ENCODE measurements at regions not wholly inside any gene's neighbourhood (a gene's known extent, or its start where the extent isn't known, plus 50 kb on each side); places are given as distances from the start of the nearest gene placed in this dataset.

- DNase-seq (ENCODE audit: low read depth, low spot score), result no peak
These were observed 219.5 kb upstream of the NRP1 start for GRCh38 chr10:33553748-33554571.

- DNase-seq (ENCODE audit: low read depth, low spot score), result no peak
These were observed 217.8 kb upstream of the NRP1 start for GRCh38 chr10:33552290-33552689.

- no peak for DNase-seq (ENCODE audit: low read depth, low spot score)
These were observed 216.3 kb upstream of the NRP1 start for GRCh38 chr10:33550811-33551210.

GRCh38 chr10:33547976-33548375 lies 213.5 kb upstream of the NRP1 start:
- DNase-seq (ENCODE audit: low read depth, low spot score), result no peak

- DNase-seq (ENCODE audit: low read depth, low spot score), result no peak
These were observed 211.6 kb upstream of the NRP1 start for GRCh38 chr10:33546031-33546430.

GRCh38 chr10:33542752-33543505 lies 208.5 kb upstream of the NRP1 start:
- DNase-seq (ENCODE audit: low read depth, low spot score), result no peak

GRCh38 chr10:33539116-33539515 lies 204.6 kb upstream of the NRP1 start:
- DNase-seq (ENCODE audit: low read depth, low spot score), result no peak

GRCh38 chr10:33537066-33537465 lies 202.6 kb upstream of the NRP1 start:
- no peak for DNase-seq (ENCODE audit: low read depth, low spot score)

GRCh38 chr10:33536508-33536907 lies 202.0 kb upstream of the NRP1 start:
- no peak for DNase-seq (ENCODE audit: low read depth, low spot score)

- no peak for DNase-seq (ENCODE audit: low read depth, low spot score)
These were observed 201.4 kb upstream of the NRP1 start for GRCh38 chr10:33535866-33536265.

GRCh38 chr10:33534416-33534815 lies 199.9 kb upstream of the NRP1 start:
- DNase-seq (ENCODE audit: low read depth, low spot score), result no peak

GRCh38 chr10:33533612-33534011 lies 199.1 kb upstream of the NRP1 start:
- DNase-seq (ENCODE audit: low read depth, low spot score), result no peak

GRCh38 chr10:33532901-33533300 lies 198.4 kb upstream of the NRP1 start:
- DNase-seq (ENCODE audit: low read depth, low spot score), result no peak

GRCh38 chr10:33529234-33529633 lies 194.8 kb upstream of the NRP1 start:
- no peak for DNase-seq (ENCODE audit: low read depth, low spot score)

- peak; percentile 96 for DNase-seq (ENCODE audit: low read depth, low spot score)
These were observed 190.5 kb upstream of the NRP1 start for GRCh38 chr10:33524966-33525365.

GRCh38 chr10:33524041-33524440 lies 189.6 kb upstream of the NRP1 start:
- DNase-seq (ENCODE audit: low read depth, low spot score), result no peak

GRCh38 chr10:33523236-33523792 lies 188.8 kb upstream of the NRP1 start:
- DNase-seq (ENCODE audit: low read depth, low spot score), result no peak

- no peak for DNase-seq (ENCODE audit: low read depth, low spot score)
These were observed 187.4 kb upstream of the NRP1 start for GRCh38 chr10:33521904-33522303.

GRCh38 chr10:33521062-33521461 lies 186.6 kb upstream of the NRP1 start:
- peak; percentile 64 for DNase-seq (ENCODE audit: low read depth, low spot score)

- DNase-seq (ENCODE audit: low read depth, low spot score), result no peak
These were observed 185.8 kb upstream of the NRP1 start for GRCh38 chr10:33520223-33520622.

GRCh38 chr10:33519130-33519860 lies 184.8 kb upstream of the NRP1 start:
- no peak for DNase-seq (ENCODE audit: low read depth, low spot score)

- no peak for DNase-seq (ENCODE audit: low read depth, low spot score)
These were observed 175.7 kb upstream of the NRP1 start for GRCh38 chr10:33510206-33510605.

All from astrocyte of the hippocampus (primary cell).